ENCODE measurements at regions not wholly inside any gene's neighbourhood (a gene's known extent, or its start where the extent isn't known, plus 50 kb on each side); places are given as distances from the start of the nearest gene placed in this dataset.

DNA sequence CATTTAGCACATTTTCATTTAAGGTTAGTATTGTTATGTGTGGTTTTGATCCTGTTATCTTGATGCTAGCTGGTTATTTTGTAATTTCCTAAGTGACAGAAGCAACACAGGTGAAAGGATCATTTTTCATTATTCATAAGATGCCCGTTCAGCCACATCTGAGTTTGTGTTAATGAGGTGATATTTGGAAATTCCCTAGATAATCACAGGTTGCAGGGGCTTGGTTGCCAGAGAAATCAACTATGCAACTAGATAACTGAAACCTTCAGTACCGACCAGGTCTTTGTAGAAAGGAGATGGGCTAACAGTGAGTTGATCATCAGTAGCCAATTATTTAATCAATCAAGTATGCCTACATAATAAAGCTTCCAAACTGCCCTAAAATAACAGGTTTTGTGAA lies 121.3 kb upstream of the UFM1 start:
- TF ChIP-seq EZH2 (IDR thresholded peaks at IDR 0.05; ENCODE audit: low read depth) = no peak
- TF ChIP-seq, protein P1, sequence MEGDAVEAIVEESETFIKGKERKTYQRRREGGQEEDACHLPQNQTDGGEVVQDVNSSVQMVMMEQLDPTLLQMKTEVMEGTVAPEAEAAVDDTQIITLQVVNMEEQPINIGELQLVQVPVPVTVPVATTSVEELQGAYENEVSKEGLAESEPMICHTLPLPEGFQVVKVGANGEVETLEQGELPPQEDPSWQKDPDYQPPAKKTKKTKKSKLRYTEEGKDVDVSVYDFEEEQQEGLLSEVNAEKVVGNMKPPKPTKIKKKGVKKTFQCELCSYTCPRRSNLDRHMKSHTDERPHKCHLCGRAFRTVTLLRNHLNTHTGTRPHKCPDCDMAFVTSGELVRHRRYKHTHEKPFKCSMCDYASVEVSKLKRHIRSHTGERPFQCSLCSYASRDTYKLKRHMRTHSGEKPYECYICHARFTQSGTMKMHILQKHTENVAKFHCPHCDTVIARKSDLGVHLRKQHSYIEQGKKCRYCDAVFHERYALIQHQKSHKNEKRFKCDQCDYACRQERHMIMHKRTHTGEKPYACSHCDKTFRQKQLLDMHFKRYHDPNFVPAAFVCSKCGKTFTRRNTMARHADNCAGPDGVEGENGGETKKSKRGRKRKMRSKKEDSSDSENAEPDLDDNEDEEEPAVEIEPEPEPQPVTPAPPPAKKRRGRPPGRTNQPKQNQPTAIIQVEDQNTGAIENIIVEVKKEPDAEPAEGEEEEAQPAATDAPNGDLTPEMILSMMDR (conservative IDR thresholded peaks at IDR 0.05) = no peak
